Activated naive CD8-positive, alpha-beta T cell treated with anti-CD3 and anti-CD28 coated beads for 36 hours (primary cell): ENCODE measurements at regions not wholly inside any gene's neighbourhood (a gene's known extent, or its start where the extent isn't known, plus 50 kb on each side); places are given as distances from the start of the nearest gene placed in this dataset.

Experiments used
- DNase-seq: peaks from one replicate; pipeline ENCODE4 v3.0.0; 2021
- H3K27ac Mint-ChIP-seq: one replicate; pipeline ENCODE4 v1.8.0; 2022; ENCODE audit warnings: mild to moderate bottlenecking, moderate library complexity, mixed read lengths
- H3K27me3 Mint-ChIP-seq: one replicate; pipeline ENCODE4 v1.8.0; 2022; ENCODE audit warnings: mild to moderate bottlenecking, mixed read lengths
- H3K36me3 Mint-ChIP-seq: one replicate; pipeline ENCODE4 v1.8.0; 2021; ENCODE audit warnings: mild to moderate bottlenecking, mixed read lengths
- H3K4me1 Mint-ChIP-seq: one replicate; pipeline ENCODE4 v1.8.0; 2021; ENCODE audit warnings: mixed read lengths
- H3K4me3 Mint-ChIP-seq: one replicate; pipeline ENCODE4 v1.8.0; 2022; ENCODE audit warnings: mild to moderate bottlenecking, moderate library complexity, mixed read lengths
- H3K9me3 Mint-ChIP-seq: one replicate; pipeline ENCODE4 v1.8.0; 2022; ENCODE audit warnings: mixed read lengths

DNA sequence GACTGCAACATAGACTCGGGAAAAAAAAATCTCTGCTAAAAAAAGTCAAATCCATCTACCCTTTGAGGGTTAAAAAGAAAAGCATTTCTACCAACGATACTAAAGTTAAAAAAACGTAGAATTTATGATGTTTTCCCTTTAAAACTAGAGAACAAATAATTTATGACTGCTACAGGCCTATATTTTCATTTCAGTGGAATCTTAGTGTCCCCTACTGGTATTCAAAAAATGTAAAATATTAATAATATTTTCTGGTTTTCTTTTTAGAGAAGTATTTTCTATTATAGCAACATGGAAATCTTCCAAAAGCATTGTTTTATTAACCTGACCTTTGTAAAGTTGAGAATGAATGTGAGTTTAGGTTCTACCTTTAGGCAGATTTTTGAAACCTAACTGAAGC, 1582.2 kb downstream of the MRPL39 start:
- H3K9me3 Mint-ChIP-seq = peaks cover 3% of the 10 kb centered on the region
- no peak for DNase-seq
- H3K4me3 Mint-ChIP-seq = no peak overlapping the region
- H3K36me3 Mint-ChIP-seq = no peaks in the 10 kb centered on the region
- H3K4me1 Mint-ChIP-seq = no peaks in the 10 kb centered on the region
- no peak overlapping the region for H3K27ac Mint-ChIP-seq
- H3K27me3 Mint-ChIP-seq = peaks cover under 1% of the 10 kb centered on the region

- Mint-ChIP-seq H3K4me3 (no peak overlapping the region), H3K36me3 (no peaks in the 10 kb centered on the region), H3K27ac (no peak overlapping the region), H3K27me3 (no peaks in the 10 kb centered on the region), H3K4me1 (no peaks in the 10 kb centered on the region), H3K9me3 (peaks cover 9% of the 10 kb centered on the region)
- DNase-seq = no peak
Observed at GRCh38 chr21:24023936-24024335, 1583.3 kb downstream of the MRPL39 start.

DNA sequence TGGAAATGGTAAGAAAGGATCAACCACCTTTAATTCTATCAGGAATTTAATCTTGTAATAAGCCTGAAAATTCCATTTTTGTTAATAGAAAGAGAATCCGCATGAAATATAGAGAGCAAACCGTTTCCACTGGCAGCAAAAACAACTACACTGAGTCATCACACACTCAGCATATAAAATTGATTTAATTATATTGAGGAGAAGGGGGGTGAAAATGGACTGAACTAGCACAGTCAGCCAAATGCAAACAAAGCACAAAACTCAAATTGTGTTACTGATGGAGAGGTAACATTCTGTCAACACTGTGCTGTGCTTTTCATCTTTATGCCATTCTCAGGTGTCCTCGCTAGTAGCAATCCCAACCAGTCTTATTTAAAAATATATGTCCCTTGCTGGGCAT, 1583.9 kb downstream of the MRPL39 start:
- Mint-ChIP-seq H3K4me1 (no peaks in the 10 kb centered on the region), H3K36me3 (no peaks in the 10 kb centered on the region), H3K4me3 (no peak overlapping the region), H3K9me3 (peaks cover 9% of the 10 kb centered on the region), H3K27ac (no peak overlapping the region), H3K27me3 (no peaks in the 10 kb centered on the region)
- DNase-seq = no peak

DNA sequence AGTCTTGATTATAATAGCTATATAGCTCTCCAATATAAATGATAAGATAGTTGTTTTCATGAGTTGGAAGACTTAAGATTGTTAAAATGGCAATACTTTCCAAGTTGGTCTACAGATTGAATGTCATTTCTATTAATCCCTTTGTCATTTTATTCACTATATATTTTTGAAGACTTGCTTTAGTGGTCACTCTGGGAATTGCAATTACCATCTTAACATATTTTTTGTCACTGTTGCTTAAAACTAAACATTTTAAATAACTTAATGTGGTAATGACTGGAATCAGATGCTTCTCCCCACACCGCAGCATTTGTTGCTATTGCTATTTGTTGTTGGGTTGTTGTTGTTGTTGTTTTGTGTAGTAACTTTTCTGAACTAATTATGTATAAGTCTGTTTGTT, 1592.9 kb downstream of the MRPL39 start:
- no peak overlapping the region for H3K27ac Mint-ChIP-seq
- no peak for DNase-seq
- no peaks in the 10 kb centered on the region for H3K36me3 Mint-ChIP-seq
- no peaks in the 10 kb centered on the region for H3K4me1 Mint-ChIP-seq
- no peaks in the 10 kb centered on the region for H3K9me3 Mint-ChIP-seq
- H3K4me3 Mint-ChIP-seq = no peak overlapping the region
- H3K27me3 Mint-ChIP-seq = no peaks in the 10 kb centered on the region

- DNase-seq = no peak
- Mint-ChIP-seq H3K4me3 (no peak overlapping the region), H3K9me3 (no peaks in the 10 kb centered on the region), H3K27me3 (no peaks in the 10 kb centered on the region), H3K4me1 (no peaks in the 10 kb centered on the region), H3K36me3 (no peaks in the 10 kb centered on the region), H3K27ac (no peak overlapping the region)
Observed at GRCh38 chr21:24011087-24011486, 1596.2 kb downstream of the MRPL39 start.

- no peak overlapping the region for H3K4me3 Mint-ChIP-seq
- peaks cover 8% of the 10 kb centered on the region for H3K9me3 Mint-ChIP-seq
- no peak overlapping the region for H3K27ac Mint-ChIP-seq
- H3K4me1 Mint-ChIP-seq = no peaks in the 10 kb centered on the region
- DNase-seq = no peak
- no peaks in the 10 kb centered on the region for H3K36me3 Mint-ChIP-seq
- no peaks in the 10 kb centered on the region for H3K27me3 Mint-ChIP-seq
Observed at GRCh38 chr21:24007592-24007991, 1599.7 kb downstream of the MRPL39 start.

GRCh38 chr21:23986987-23987386, 1620.3 kb downstream of the MRPL39 start:
- peaks cover 1% of the 10 kb centered on the region for H3K4me1 Mint-ChIP-seq
- H3K27me3 Mint-ChIP-seq = no peaks in the 10 kb centered on the region
- H3K9me3 Mint-ChIP-seq = peaks cover 16% of the 10 kb centered on the region
- no peak for DNase-seq
- H3K27ac Mint-ChIP-seq = no peak overlapping the region
- peaks cover 7% of the 10 kb centered on the region for H3K36me3 Mint-ChIP-seq
- no peak overlapping the region for H3K4me3 Mint-ChIP-seq

DNA sequence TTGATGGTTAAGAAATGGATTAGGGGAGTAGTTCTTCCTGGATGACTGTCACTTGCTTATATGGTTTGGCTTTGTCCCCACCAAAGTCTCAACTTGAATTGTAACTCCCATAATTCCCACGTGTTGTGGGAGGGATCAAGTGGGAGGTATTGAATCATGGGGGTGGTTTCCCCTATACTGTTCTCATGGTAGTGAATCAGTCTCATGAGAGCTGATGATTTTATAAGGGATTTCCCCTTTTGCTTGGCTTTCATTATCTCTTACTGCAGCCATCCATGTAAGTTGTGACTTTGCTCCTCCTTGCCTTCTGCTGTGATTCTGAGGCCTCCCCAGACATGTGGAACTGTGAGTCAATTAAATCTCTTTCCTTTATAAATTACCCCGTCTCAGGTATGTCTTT, 1621.1 kb downstream of the MRPL39 start:
- no peak overlapping the region for H3K27ac Mint-ChIP-seq
- H3K27me3 Mint-ChIP-seq = no peaks in the 10 kb centered on the region
- peaks cover 1% of the 10 kb centered on the region for H3K4me1 Mint-ChIP-seq
- H3K36me3 Mint-ChIP-seq = peaks cover 7% of the 10 kb centered on the region
- H3K4me3 Mint-ChIP-seq = no peak overlapping the region
- H3K9me3 Mint-ChIP-seq = peaks cover 16% of the 10 kb centered on the region
- no peak for DNase-seq

DNA sequence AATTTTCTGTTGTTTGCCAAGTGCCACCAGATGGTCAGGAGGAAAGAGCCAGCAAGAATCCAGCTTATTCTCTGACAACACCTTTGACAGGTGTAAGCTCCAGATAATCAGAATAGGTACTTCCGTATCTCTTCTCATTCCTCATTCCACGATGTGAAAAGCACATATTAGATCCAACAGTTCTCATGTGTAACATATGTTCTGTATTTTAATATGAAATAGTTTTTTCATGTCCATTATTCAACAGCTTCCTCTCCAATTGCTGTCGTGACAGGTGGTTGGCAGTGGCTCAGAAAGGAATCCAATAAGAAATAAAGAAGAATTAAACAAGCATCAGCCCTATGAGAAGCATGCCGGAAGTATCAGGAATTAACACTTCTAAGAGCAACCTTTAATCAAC, 1624.7 kb downstream of the MRPL39 start:
- peaks cover 5% of the 10 kb centered on the region for H3K4me1 Mint-ChIP-seq

DNA sequence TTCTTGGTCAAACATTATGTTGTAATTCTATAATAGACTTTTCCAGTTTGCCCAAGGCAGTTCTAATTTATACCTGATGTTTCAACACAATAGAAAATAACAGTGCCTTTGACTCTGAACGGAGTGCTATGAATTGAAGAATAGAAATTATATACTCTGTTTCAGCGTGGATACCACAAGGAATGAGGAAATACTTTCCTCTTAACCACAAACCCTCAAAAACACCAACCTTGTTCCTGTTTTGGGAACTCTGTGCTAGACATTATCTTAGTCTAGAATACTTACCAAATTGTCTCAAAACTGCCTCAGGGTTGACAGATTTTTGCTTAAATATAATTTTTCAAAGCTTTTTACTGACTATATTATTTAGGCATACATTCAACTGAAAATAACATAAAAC, 1629.3 kb downstream of the MRPL39 start:
- no peaks in the 10 kb centered on the region for H3K27me3 Mint-ChIP-seq
- no peaks in the 10 kb centered on the region for H3K9me3 Mint-ChIP-seq

More for the DNA sequence above, 1624.7 kb downstream of the MRPL39 start:
- Mint-ChIP-seq H3K27ac (no peak overlapping the region), H3K27me3 (no peaks in the 10 kb centered on the region), H3K4me3 (no peak overlapping the region), H3K36me3 (peaks cover 7% of the 10 kb centered on the region), H3K9me3 (peaks cover 13% of the 10 kb centered on the region)
- no peak for DNase-seq

DNA sequence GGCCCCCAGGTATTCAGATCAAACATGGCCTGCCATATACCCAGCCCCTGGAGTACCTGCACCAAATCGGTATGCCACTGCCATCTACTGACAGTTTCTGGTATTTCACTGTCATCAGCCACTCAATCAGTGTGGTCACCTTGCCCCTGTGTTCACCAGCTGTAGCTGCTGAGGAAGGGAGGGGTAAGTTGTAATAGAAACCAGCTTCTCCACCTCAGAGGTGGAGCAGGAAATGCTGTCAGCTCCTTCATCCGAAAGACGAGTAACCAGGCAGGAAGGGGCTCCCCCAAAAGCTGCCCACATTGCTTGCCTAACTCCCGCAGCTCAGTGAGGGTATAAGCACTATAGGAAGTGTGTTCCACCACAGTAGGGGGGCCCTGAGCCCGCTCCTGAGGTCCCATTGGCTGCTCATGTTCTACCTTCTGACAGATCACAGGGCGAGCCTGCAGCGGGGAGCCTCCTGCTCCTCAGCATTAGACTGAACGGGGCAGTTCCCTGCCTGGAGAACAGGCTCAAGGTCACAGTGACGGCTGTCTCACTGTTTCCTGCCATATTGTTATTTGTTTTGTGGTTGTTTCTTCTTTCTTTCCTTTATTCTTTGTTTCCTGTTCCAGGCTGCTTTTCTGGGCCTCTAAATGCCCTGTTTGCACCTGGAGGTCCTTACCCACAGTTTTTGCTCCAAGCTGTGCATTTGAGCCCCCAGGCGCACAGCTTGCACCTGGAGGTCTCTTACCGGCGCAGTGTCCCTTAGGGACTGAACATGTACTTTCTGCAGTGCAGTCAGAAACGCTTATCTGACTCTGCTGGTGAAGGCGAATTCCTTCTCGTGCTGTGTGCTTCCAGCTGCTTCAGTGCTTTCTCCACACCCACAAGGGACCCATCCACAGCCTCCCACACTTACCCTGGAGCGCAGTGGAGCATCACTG, 1638.3 kb downstream of the MRPL39 start:
- Mint-ChIP-seq H3K4me3 (peak overlapping the region; percentile 43), H3K4me1 (peaks cover 16% of the 10 kb centered on the region), H3K27me3 (no peaks in the 10 kb centered on the region), H3K36me3 (no peaks in the 10 kb centered on the region), H3K9me3 (no peaks in the 10 kb centered on the region), H3K27ac (peak overlapping the region; percentile 68)
- peak; percentile 81 for DNase-seq

More for the DNA sequence above, 1629.3 kb downstream of the MRPL39 start:
- H3K4me3 Mint-ChIP-seq = no peak overlapping the region
- DNase-seq = no peak
- H3K27ac Mint-ChIP-seq = no peak overlapping the region
- H3K4me1 Mint-ChIP-seq = peaks cover 4% of the 10 kb centered on the region
- H3K36me3 Mint-ChIP-seq = no peaks in the 10 kb centered on the region

DNA sequence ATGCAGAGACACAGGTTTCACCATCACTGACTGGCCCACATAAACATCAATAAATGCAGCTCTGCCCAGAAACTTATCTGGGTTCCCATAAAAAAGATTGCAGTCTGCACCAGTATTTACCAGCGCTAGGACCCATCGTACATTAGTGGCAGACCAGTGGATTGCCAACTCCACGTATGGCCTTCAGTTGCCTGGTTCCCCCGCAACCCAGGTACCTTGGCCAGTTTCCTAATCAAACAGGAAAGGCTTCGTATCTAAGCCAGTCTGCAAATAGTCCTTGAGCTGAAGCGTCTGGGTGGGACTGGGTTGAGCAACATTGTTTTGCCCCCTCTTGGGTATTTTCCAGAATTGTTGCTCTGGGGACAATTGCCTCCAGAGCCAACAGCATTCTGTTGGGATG, 1639.3 kb downstream of the MRPL39 start:
- Mint-ChIP-seq H3K36me3 (no peaks in the 10 kb centered on the region), H3K4me1 (peaks cover 16% of the 10 kb centered on the region), H3K4me3 (no peak overlapping the region), H3K27ac (no peak overlapping the region), H3K9me3 (no peaks in the 10 kb centered on the region), H3K27me3 (no peaks in the 10 kb centered on the region)
- no peak for DNase-seq

GRCh38 chr21:23963454-23963853, 1643.8 kb downstream of the MRPL39 start:
- Mint-ChIP-seq H3K36me3 (no peaks in the 10 kb centered on the region), H3K4me3 (no peak overlapping the region), H3K27ac (no peak overlapping the region), H3K9me3 (no peaks in the 10 kb centered on the region), H3K27me3 (no peaks in the 10 kb centered on the region), H3K4me1 (peaks cover 3% of the 10 kb centered on the region)
- DNase-seq = no peak

- H3K27ac Mint-ChIP-seq = no peak overlapping the region
- no peak for DNase-seq
- no peak overlapping the region for H3K4me3 Mint-ChIP-seq
- H3K9me3 Mint-ChIP-seq = no peaks in the 10 kb centered on the region
- no peaks in the 10 kb centered on the region for H3K27me3 Mint-ChIP-seq
- H3K36me3 Mint-ChIP-seq = no peaks in the 10 kb centered on the region
- no peaks in the 10 kb centered on the region for H3K4me1 Mint-ChIP-seq
Observed at GRCh38 chr21:23960769-23961168, 1646.5 kb downstream of the MRPL39 start.

DNA sequence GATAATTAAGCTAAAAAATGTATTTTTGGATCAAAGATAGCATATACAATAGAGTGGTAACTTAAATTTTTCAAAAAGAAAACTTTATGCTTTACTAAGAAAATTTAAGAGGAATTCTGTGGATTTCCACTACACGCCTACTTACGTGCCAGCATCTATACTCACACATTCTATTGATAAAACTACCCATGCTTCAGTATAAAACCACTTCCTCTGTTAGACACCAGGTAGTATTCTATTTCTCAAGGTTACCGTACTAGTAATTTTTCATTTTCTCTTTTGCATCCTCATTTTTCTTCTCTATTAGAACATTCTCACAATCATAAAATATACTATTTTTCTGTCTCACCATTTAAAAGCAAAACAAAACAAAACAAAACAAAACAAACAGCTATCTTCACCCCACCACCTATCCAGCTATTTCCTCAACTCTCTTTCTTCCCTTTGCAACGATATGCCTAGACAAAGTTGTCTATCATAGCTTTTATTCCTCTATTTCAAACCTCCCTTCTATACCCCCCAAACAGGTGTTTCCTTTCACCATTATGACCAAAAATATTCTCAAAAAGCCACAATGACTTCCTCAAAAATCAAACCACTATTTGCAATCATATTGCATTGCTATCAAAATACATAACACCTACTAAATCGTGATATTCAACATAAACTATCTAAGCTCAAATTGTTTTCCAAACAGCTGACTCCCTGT, 1652.0 kb downstream of the MRPL39 start:
- no peaks in the 10 kb centered on the region for H3K27me3 Mint-ChIP-seq
- H3K4me3 Mint-ChIP-seq = peak overlapping the region; percentile 35
- peaks cover 14% of the 10 kb centered on the region for H3K4me1 Mint-ChIP-seq
- H3K27ac Mint-ChIP-seq = no peak overlapping the region
- no peaks in the 10 kb centered on the region for H3K9me3 Mint-ChIP-seq
- DNase-seq = no peak
- H3K36me3 Mint-ChIP-seq = no peaks in the 10 kb centered on the region
